ENCODE measurements at regions not wholly inside any gene's neighbourhood (a gene's known extent, or its start where the extent isn't known, plus 50 kb on each side); places are given as distances from the start of the nearest gene placed in this dataset.

DNA sequence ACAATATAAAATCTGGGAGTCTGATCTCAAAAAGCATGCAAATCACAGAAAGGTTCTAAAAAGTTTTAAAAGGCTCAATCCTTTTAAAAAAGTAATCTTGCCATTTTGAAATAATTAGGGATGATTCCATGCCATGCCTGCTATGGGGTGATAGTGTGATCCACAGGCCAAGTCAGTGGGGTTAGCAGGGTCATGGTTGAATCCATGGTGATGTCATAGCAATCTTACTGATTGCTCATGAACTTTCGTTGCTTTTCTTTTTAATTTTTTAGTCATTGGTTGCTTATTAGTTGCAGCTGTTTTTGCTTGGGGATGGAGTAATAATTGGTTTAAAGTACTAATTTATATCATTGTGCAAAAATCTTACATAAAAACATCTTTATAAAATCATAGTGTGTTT is 485.0 kb downstream of the ENC1 start:
- H3K27ac ChIP-seq (ENCODE audit: low read depth, low read length), result no peak overlapping the region
- POLR2A ChIA-PET, result no interaction called here
- no peaks in the 10 kb centered on the region; the same call in 1 of the 2 replicates for H3K9me2 ChIP-seq (ENCODE audit: insufficient read depth)
- no peak overlapping the region for H3K4me2 ChIP-seq (ENCODE audit: low read length)
- no TSS peak for BruUV-seq (replicated peaks)
- H2AFZ ChIP-seq (ENCODE audit: low read depth, low read length, poor library complexity, severe bottlenecking), result no peak overlapping the region
- no peak overlapping the region for H3K9ac ChIP-seq (ENCODE audit: low read length)
- H3K79me2 ChIP-seq (ENCODE audit: insufficient read depth, low read length), result no peaks in the 10 kb centered on the region
- no peak overlapping the region for H3K4me3 ChIP-seq (replicated peaks in 1 of 2; ENCODE audit: low read depth in 1 of 2, low read length in 2 of 2)
- TF ChIP-seq, protein P1, sequence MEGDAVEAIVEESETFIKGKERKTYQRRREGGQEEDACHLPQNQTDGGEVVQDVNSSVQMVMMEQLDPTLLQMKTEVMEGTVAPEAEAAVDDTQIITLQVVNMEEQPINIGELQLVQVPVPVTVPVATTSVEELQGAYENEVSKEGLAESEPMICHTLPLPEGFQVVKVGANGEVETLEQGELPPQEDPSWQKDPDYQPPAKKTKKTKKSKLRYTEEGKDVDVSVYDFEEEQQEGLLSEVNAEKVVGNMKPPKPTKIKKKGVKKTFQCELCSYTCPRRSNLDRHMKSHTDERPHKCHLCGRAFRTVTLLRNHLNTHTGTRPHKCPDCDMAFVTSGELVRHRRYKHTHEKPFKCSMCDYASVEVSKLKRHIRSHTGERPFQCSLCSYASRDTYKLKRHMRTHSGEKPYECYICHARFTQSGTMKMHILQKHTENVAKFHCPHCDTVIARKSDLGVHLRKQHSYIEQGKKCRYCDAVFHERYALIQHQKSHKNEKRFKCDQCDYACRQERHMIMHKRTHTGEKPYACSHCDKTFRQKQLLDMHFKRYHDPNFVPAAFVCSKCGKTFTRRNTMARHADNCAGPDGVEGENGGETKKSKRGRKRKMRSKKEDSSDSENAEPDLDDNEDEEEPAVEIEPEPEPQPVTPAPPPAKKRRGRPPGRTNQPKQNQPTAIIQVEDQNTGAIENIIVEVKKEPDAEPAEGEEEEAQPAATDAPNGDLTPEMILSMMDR (IDR thresholded peaks at IDR 0.05 in 2 of 3, conservative IDR thresholded peaks at IDR 0.05 in 1 of 3; ENCODE audit: borderline replicate concordance in 1 of 3, insufficient read depth in 1 of 3, low read depth in 2 of 3, low read length in 2 of 3), result no peak
- TF ChIP-seq, protein P2, sequence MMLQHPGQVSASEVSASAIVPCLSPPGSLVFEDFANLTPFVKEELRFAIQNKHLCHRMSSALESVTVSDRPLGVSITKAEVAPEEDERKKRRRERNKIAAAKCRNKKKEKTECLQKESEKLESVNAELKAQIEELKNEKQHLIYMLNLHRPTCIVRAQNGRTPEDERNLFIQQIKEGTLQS (IDR thresholded peaks at IDR 0.05), result no peak
- TF ChIP-seq YY1 (IDR thresholded peaks at IDR 0.05; ENCODE audit: extremely low read depth, insufficient replicate concordance, low read depth, low read length) (no peak), SRF (IDR thresholded peaks at IDR 0.05; ENCODE audit: low read depth) (no peak), ZNF274 (IDR thresholded peaks at IDR 0.05; ENCODE audit: low read depth, low read length) (no peak), FOSL1 (IDR thresholded peaks at IDR 0.05; ENCODE audit: low read depth) (no peak), JUND (IDR thresholded peaks at IDR 0.05) (no peak)
- no peaks in the 10 kb centered on the region for H3K9me3 ChIP-seq (ENCODE audit: control insufficient read depth in 1 of 2, insufficient read depth in 1 of 2, low read depth in 1 of 2, low read length in 2 of 2)
- no peaks in the 10 kb centered on the region for H3K4me1 ChIP-seq (ENCODE audit: control insufficient read depth in 1 of 2, insufficient read depth in 2 of 2, low read length in 2 of 2)
- intact Hi-C loops (cut with micrococcal nuclease), result no loop called here
- H3K27me3 ChIP-seq (ENCODE audit: insufficient read depth, low read length), result no peaks in the 10 kb centered on the region
- CTCF ChIA-PET, result no interaction called here
- no peak for DNase-seq (ENCODE audit: low read depth, low spot score)
- H4K20me1 ChIP-seq (ENCODE audit: insufficient read depth), result no peaks in the 10 kb centered on the region
- ATAC-seq, result no peak
- no peaks in the 10 kb centered on the region for H3K36me3 ChIP-seq (ENCODE audit: control insufficient read depth in 1 of 2, insufficient read depth in 2 of 2, low read length in 2 of 2)
- RAD21 ChIA-PET (ENCODE audit: low non-redundant PET in 1 of 2, low total read pairs in 2 of 2, uncharacterized antibody in 2 of 2, unreplicated experiment in 2 of 2), result no interaction called here

GRCh38 chr5:74154526-74154925 is 486.0 kb downstream of the ENC1 start:
- no peaks in the 10 kb centered on the region for H3K9me3 ChIP-seq (ENCODE audit: control insufficient read depth in 1 of 2, insufficient read depth in 1 of 2, low read depth in 1 of 2, low read length in 2 of 2)
- ATAC-seq (no peak), DNase-seq (ENCODE audit: low read depth, low spot score) (no peak)
- no peaks in the 10 kb centered on the region for H4K20me1 ChIP-seq (ENCODE audit: insufficient read depth)
- TF ChIP-seq EZH2phosphoT487 (IDR thresholded peaks at IDR 0.05; ENCODE audit: borderline replicate concordance), result no peak
- no peak for TF ChIP-seq CBX3 (IDR thresholded peaks at IDR 0.05; ENCODE audit: low read depth)
- TF ChIP-seq RAD21 (IDR thresholded peaks at IDR 0.05; ENCODE audit: low read depth), result no peak
- no peak for TF ChIP-seq ZBTB33 (IDR thresholded peaks at IDR 0.05; ENCODE audit: extremely low read depth, insufficient replicate concordance, low read length)
- no peak for TF ChIP-seq ZFX (IDR thresholded peaks at IDR 0.05)
- TF ChIP-seq TCF7L2 (IDR thresholded peaks at IDR 0.05; ENCODE audit: borderline replicate concordance, extremely low read depth, insufficient read depth, insufficient read length), result no peak
- no peak for TF ChIP-seq MAX (IDR thresholded peaks at IDR 0.05)
- ChIA-PET RAD21 (ENCODE audit: low non-redundant PET in 1 of 2, low total read pairs in 2 of 2, uncharacterized antibody in 2 of 2, unreplicated experiment in 2 of 2) (no interaction called here), POLR2A (no interaction called here), CTCF (no interaction called here)
- H3K79me2 ChIP-seq (ENCODE audit: insufficient read depth, low read length), result no peaks in the 10 kb centered on the region
- intact Hi-C loops (cut with micrococcal nuclease), result no loop called here
- no peaks in the 10 kb centered on the region for H3K27me3 ChIP-seq (ENCODE audit: insufficient read depth, low read length)
- no peak overlapping the region for H3K9ac ChIP-seq (ENCODE audit: low read length)
- no peaks in the 10 kb centered on the region for H3K4me1 ChIP-seq (ENCODE audit: control insufficient read depth in 1 of 2, insufficient read depth in 2 of 2, low read length in 2 of 2)
- H3K4me2 ChIP-seq (ENCODE audit: low read length), result no peak overlapping the region
- no TSS peak for BruUV-seq (replicated peaks)
- no peaks in the 10 kb centered on the region; the same call in 1 of the 2 replicates for H3K9me2 ChIP-seq (ENCODE audit: insufficient read depth)
- H2AFZ ChIP-seq (ENCODE audit: low read depth, low read length, poor library complexity, severe bottlenecking), result no peak overlapping the region
- H3K36me3 ChIP-seq (ENCODE audit: control insufficient read depth in 1 of 2, insufficient read depth in 2 of 2, low read length in 2 of 2), result no peaks in the 10 kb centered on the region
- H3K27ac ChIP-seq (ENCODE audit: low read depth, low read length), result no peak overlapping the region
- no peak overlapping the region for H3K4me3 ChIP-seq (replicated peaks in 1 of 2; ENCODE audit: low read depth in 1 of 2, low read length in 2 of 2)
